ACC112 (cell line): ENCODE measurements at regions not wholly inside any gene's neighbourhood (a gene's known extent, or its start where the extent isn't known, plus 50 kb on each side); places are given as distances from the start of the nearest gene placed in this dataset.

Experiments used
- H2AFZ ChIP-seq: fragments of 200-600 bp; sonication (generic); one replicate; pipeline ENCODE4 v1.6.0; 2017; ENCODE audit warnings: antibody characterized with exemption, low read length; ENCODE audit not compliant: unreplicated experiment
- H3K27ac ChIP-seq: fragments of 200-600 bp; sonication (generic); 2 replicates; pipeline ENCODE4 v1.5.1; 2014; ENCODE audit warnings: low read depth, mild to moderate bottlenecking, antibody characterized with exemption, low read length, moderate library complexity
- H3K27me3 ChIP-seq: fragments of 200-600 bp; sonication (generic); 2 replicates; pipeline ENCODE4 v1.6.1; 2014; ENCODE audit warnings: mild to moderate bottlenecking, antibody characterized with exemption, low read length, moderate library complexity, mixed read lengths; ENCODE audit not compliant: insufficient read depth
- H3K36me3 ChIP-seq: fragments of 200-600 bp; sonication (generic); 2 replicates; pipeline ENCODE4 v1.6.1; 2016; ENCODE audit warnings: mild to moderate bottlenecking, antibody characterized with exemption, low read length, moderate library complexity, mixed read lengths; ENCODE audit not compliant: insufficient read depth
- H3K4me1 ChIP-seq: fragments of 200-600 bp; sonication (generic); one replicate; pipeline ENCODE4 v1.6.1; 2016; ENCODE audit warnings: low read length, mixed read lengths; ENCODE audit not compliant: insufficient read depth, unreplicated experiment, control insufficient read depth
- H3K4me3 ChIP-seq: fragments of 200-600 bp; sonication (generic); 2 replicates; pipeline ENCODE4 v1.5.1; 2014; ENCODE audit warnings: mild to moderate bottlenecking, low read depth, low read length
- H3K79me2 ChIP-seq: fragments of 200-600 bp; sonication (generic); one replicate; pipeline ENCODE4 v1.6.0; 2016; ENCODE audit warnings: low read length; ENCODE audit not compliant: control insufficient read depth, unreplicated experiment, insufficient read depth

DNA sequence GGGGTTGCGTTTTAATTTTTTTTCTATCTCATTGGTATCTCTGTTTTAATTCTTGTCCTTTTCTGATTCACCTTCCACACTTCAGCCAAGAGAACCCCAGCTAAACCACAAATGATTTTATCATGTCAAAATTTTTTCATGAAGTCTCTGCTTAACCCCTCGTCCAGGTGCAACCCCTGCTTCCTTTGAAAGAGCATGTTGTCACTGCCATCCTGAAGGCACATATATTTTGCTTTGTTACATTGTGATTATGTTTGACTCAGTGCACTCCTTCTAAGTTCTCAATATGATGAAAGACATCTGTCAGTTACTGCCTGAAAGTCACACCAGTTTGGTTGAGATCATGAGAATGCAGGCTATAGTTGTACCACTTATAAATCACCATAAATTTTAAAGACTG lies 99.9 kb upstream of the FMR1 start:
- Histone ChIP-seq H3K27me3 (no peaks in the 10 kb centered on the region), H3K27ac (no peak overlapping the region), H2AFZ (no peak overlapping the region), H3K4me1 (no peaks in the 10 kb centered on the region), H3K36me3 (no peaks in the 10 kb centered on the region), H3K79me2 (no peaks in the 10 kb centered on the region), H3K4me3 (no peak overlapping the region)

DNA sequence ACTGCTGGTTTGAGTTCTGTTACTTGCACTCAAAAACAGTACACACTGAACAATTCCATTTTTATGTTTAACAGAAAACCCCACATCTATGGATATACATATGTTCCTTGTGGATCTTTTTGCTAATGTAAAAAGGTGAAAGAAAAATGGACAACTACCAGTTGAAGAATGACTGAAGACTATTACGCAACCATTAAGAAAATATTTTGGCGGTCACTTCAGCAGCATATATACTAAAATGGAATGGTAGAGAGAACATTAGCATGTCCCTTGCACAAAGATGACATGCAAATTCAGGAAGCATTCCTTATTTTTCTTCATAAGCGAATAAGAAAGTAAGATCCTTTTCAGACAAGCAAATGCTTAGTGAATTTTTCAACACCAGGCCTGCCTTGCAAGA lies 84.6 kb upstream of the FMR1 start:
- Histone ChIP-seq H3K27me3 (no peaks in the 10 kb centered on the region), H3K4me1 (no peaks in the 10 kb centered on the region), H3K4me3 (no peak overlapping the region), H3K36me3 (no peaks in the 10 kb centered on the region), H3K27ac (no peak overlapping the region), H3K79me2 (no peaks in the 10 kb centered on the region), H2AFZ (no peak overlapping the region)

DNA sequence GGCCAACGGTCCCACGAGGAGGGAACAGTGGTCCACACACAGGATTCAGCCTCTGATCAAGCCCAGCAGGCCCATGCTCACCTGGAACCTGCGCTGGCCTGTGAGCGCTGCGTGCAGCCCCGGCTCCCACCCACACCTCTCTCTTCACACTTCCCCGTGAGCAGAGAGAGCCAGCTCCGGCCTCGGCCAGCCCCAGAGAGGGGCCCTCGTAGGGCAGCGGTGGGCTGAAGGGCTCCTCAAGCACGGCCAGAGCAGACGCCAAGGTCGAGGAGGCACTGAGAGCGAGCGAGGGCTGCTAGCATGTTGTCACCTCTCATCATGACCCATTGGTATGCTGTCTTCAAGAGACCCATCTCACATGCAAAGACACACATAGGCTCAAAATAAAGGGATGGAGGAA lies 83.0 kb upstream of the FMR1 start:
- Histone ChIP-seq H3K79me2 (no peaks in the 10 kb centered on the region), H3K4me1 (no peaks in the 10 kb centered on the region), H3K4me3 (no peak overlapping the region), H3K27ac (no peak overlapping the region), H3K36me3 (no peaks in the 10 kb centered on the region), H3K27me3 (no peaks in the 10 kb centered on the region), H2AFZ (no peak overlapping the region)

DNA sequence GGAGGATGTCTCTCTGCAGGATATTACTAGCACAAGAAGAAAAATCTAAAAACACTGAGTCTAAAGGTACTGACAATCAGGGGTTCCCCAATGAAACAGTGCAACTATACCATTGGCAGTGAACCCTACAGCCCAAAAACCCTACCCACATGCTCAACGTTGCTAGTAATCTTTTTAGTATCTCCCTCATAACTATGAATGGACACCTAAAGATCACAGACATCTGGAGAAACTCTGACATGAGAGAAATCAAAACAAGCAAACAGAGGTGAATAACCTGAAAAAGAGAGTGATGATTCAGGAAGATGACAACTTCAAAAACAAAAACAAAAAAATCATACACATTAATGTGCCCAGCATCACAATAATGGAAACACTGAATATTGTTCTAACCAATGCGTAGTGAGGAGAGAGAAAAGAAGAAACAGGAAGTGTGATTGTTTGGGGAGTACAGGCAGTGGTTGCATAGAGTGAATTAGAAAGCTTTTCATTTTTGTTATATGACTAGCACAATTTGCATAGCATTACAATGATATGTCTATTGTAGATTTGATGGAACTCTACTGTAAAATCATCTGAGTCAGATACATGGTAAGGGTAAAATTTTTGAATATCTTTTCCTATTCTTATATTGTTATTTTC lies 78.9 kb upstream of the FMR1 start:
- Histone ChIP-seq H3K4me3 (no peak overlapping the region), H3K4me1 (no peaks in the 10 kb centered on the region), H3K36me3 (no peaks in the 10 kb centered on the region), H3K27ac (no peak overlapping the region), H3K79me2 (no peaks in the 10 kb centered on the region), H2AFZ (no peak overlapping the region), H3K27me3 (no peaks in the 10 kb centered on the region)

DNA sequence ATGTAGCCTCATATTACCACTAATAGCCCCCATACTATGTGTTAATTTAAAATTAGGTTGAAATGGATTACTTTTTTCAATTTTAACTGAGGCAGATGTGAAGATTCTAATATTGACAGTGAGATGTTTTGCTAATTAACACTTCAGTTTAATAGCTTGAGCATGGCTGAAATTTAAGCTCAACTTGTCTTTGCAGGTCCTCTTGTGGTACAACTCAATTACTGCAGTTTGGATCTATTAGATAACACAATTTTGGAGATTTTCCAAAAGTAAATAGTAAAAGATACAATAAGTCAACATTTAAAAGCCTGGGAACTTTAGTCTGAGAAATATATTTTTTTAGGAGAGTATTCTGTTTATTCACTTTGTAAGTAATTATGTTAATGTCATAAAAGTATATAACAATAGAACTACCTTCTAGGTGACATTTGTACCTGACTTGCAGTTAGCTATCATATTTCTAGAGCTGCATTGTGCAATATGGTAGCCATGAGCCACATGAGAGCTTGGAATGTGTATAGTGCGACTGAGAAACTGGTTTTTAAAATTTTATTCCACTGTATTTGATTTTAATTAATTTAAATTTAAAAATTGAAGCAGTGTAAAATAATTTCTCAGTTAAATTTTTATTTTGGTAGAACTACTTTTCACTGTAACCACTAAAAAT lies 73.1 kb upstream of the FMR1 start:
- Histone ChIP-seq H2AFZ (no peak overlapping the region), H3K36me3 (no peaks in the 10 kb centered on the region), H3K79me2 (no peaks in the 10 kb centered on the region), H3K4me3 (no peak overlapping the region), H3K4me1 (no peaks in the 10 kb centered on the region), H3K27me3 (no peaks in the 10 kb centered on the region), H3K27ac (no peak overlapping the region)

DNA sequence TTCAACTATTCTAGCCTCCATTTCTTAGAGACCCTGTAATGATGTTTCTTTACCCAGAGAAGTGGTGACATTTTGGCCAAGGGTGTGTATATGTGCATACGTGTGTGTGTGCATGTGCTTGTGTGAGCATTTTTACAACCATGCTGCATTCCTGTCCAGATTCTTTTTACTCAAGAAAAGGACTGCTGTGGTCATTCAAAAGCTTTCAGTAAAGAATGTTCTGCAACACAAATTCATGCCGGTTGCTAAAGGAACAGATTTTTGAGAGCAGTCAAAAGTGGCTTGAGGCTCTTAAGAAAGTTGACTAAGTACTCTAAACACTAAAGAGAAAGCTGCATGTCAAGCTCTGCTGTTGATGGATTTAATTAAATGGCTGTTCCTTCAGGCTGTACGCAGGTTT lies 65.0 kb upstream of the FMR1 start:
- Histone ChIP-seq H3K4me1 (no peaks in the 10 kb centered on the region), H3K36me3 (no peaks in the 10 kb centered on the region), H2AFZ (no peak overlapping the region), H3K27me3 (no peaks in the 10 kb centered on the region), H3K4me3 (no peak overlapping the region), H3K27ac (no peak overlapping the region), H3K79me2 (no peaks in the 10 kb centered on the region)

DNA sequence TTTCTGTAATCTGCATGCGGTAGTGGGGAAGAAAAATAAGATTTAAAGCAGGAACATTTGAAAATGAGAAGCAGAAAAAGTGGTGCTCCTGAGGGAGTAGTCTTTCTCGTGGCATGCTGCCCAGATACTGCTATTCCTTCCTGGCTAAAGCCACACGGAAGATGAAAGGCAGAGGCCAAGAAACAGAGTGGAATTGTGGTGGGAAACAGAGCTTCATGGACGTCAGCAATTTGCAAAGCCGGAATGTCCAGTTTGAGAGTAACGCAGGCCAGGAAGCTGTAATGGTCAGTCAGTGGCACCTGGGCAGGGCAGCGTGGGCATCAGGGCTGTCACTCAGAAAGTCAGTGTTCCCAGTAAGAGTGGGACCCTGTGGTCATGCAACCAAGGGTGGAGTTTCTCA lies 63.7 kb upstream of the FMR1 start:
- H2AFZ ChIP-seq = no peak overlapping the region
- no peaks in the 10 kb centered on the region for H3K27me3 ChIP-seq
- no peaks in the 10 kb centered on the region for H3K4me1 ChIP-seq
- H3K4me3 ChIP-seq = no peak overlapping the region
- no peaks in the 10 kb centered on the region for H3K79me2 ChIP-seq
- no peak overlapping the region for H3K27ac ChIP-seq
- H3K36me3 ChIP-seq = no peaks in the 10 kb centered on the region

DNA sequence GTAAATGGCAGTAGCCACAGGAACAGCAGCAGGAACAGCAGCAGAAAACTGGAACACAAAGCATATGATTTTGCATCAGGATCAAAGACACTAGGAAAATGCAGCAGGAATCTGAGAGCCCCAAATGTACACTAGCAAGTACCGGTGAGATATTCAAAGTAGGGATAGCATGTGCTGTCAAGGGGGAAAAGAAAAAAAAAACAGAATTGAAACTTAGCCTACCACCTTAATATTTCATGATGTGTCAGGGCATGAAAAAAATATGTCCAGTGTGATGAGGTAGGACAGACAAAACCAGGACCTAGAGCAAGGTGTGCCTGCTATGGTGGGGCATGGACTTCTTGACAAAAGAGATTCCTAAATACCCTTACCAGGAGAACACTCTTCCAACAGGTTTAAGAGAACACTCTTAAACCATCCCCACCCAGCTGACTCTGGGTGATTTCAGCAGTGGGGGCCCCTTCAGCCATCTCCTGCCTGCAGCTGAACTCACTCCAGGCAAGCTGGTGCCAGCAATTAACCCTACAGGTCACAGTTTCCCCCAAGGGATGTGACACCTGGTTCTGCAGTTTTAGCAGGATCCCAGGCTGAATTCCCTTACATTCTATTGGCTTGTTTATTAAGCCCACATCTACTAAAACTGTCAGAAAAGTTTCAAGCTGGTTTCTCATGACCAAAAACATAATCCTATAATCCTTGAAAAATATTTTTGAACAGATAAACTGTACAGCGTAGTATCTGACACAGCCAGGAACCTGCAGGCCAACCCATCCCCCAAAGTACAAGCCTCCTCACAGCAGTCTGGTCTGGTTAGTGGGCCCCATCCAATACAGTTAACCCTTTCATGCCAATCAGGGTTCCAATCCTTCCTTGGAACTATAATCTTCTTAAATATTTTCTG lies 62.9 kb upstream of the FMR1 start:
- Histone ChIP-seq H2AFZ (no peak overlapping the region), H3K27me3 (no peaks in the 10 kb centered on the region), H3K4me3 (no peak overlapping the region), H3K27ac (no peak overlapping the region), H3K4me1 (no peaks in the 10 kb centered on the region), H3K79me2 (no peaks in the 10 kb centered on the region), H3K36me3 (no peaks in the 10 kb centered on the region)

DNA sequence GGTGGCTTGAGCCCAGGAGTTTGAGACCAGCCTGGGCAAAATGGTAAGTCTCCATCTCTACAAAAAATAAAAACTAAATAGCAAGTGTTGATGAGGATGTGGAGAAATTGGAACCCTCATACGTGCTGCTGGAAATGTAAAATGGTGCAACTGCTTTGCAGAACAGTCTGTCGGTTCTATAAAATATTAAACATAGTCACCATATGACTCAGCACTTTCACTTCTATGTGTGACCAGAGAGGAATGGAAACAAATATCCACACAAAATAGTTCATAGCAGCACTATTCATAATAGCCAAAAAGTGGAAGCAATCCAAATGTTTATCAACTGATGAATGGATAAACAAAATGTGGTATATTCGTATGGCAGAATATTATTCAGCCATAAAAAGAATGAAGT lies 60.8 kb upstream of the FMR1 start:
- no peak overlapping the region for H2AFZ ChIP-seq
- no peaks in the 10 kb centered on the region for H3K36me3 ChIP-seq
- no peak overlapping the region for H3K27ac ChIP-seq
- H3K4me3 ChIP-seq = peak overlapping the region; percentile 16; the same call in 1 of the 2 replicates
- H3K27me3 ChIP-seq = no peaks in the 10 kb centered on the region
- no peaks in the 10 kb centered on the region for H3K79me2 ChIP-seq
- H3K4me1 ChIP-seq = no peaks in the 10 kb centered on the region

DNA sequence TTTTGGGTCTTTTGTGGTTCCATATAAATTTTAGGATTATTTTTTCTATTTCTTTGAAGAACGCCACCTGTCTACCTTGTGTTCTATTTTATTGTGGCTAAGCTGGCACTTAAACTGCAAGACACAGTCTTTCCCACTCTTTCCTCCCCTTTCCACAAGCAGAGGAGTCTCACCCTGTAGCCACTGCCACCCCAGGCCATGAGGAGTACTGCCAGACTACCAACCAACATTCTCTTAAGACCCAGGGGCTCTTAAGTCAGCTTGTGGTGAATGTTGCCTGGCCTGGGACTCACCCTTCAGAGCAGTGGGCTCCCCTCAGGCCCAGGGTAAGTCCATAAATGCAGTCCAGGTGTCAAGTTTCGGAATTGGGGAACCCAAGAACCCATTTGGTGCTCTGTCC lies 58.0 kb upstream of the FMR1 start:
- Histone ChIP-seq H2AFZ (no peak overlapping the region), H3K79me2 (no peaks in the 10 kb centered on the region), H3K4me3 (no peak overlapping the region), H3K36me3 (no peaks in the 10 kb centered on the region), H3K4me1 (no peaks in the 10 kb centered on the region), H3K27me3 (no peaks in the 10 kb centered on the region), H3K27ac (no peak overlapping the region)
